SH-SY5Y (cell line): ENCODE measurements at regions not wholly inside any gene's neighbourhood (a gene's known extent, or its start where the extent isn't known, plus 50 kb on each side); places are given as distances from the start of the nearest gene placed in this dataset.

Experiments used
- GATA2 ChIP-seq: IDR thresholded peaks from 2 replicates; pipeline ENCODE4 v1.6.1; 2011; ENCODE audit warnings: mild to moderate bottlenecking, low read depth, low read length
- GATA3 ChIP-seq: IDR thresholded peaks from 2 replicates; pipeline ENCODE4 v1.6.1; 2011; ENCODE audit warnings: low read depth, mild to moderate bottlenecking, low read length, moderate library complexity

- no peak for TF ChIP-seq GATA2
- TF ChIP-seq GATA3: no peak
These were observed 128.9 kb downstream of the TMEM200A start for GRCh38 chr6:130494729-130495128.

GRCh38 chr6:130500693-130501092, 134.9 kb downstream of the TMEM200A start:
- TF ChIP-seq GATA3 (no peak), GATA2 (no peak)

- TF ChIP-seq GATA2: no peak
- TF ChIP-seq GATA3: no peak
These were observed 137.3 kb downstream of the TMEM200A start for GRCh38 chr6:130503146-130503545.

- TF ChIP-seq GATA3 (no peak), GATA2 (no peak)
These were observed 140.2 kb downstream of the TMEM200A start for GRCh38 chr6:130505808-130506598.

GRCh38 chr6:130507666-130508028, 141.8 kb downstream of the TMEM200A start:
- TF ChIP-seq GATA3 (no peak), GATA2 (no peak)

GRCh38 chr6:130513770-130514169, 148.0 kb downstream of the TMEM200A start:
- TF ChIP-seq GATA3 (no peak), GATA2 (no peak)

- TF ChIP-seq GATA3 (no peak), GATA2 (no peak)
These were observed 148.9 kb downstream of the TMEM200A start for GRCh38 chr6:130514712-130515111.

- TF ChIP-seq GATA2 (no peak), GATA3 (no peak)
These were observed 149.5 kb downstream of the TMEM200A start for GRCh38 chr6:130515306-130515705.

- TF ChIP-seq GATA3 (no peak), GATA2 (no peak)
These were observed 150.8 kb downstream of the TMEM200A start for GRCh38 chr6:130516604-130517003.

GRCh38 chr6:130517444-130517931, 151.7 kb downstream of the TMEM200A start:
- TF ChIP-seq GATA2: no peak
- no peak for TF ChIP-seq GATA3

- TF ChIP-seq GATA3 (no peak), GATA2 (no peak)
These were observed 152.8 kb downstream of the TMEM200A start for GRCh38 chr6:130518588-130518987.

GRCh38 chr6:130520221-130520620, 154.4 kb downstream of the TMEM200A start:
- TF ChIP-seq GATA2 (no peak), GATA3 (no peak)

GRCh38 chr6:130520801-130521200, 155.0 kb downstream of the TMEM200A start:
- TF ChIP-seq GATA2: no peak
- no peak for TF ChIP-seq GATA3

GRCh38 chr6:130524552-130524951, 158.7 kb downstream of the TMEM200A start:
- TF ChIP-seq GATA3: no peak
- no peak for TF ChIP-seq GATA2

GRCh38 chr6:130525408-130525807, 159.6 kb downstream of the TMEM200A start:
- TF ChIP-seq GATA3: no peak
- TF ChIP-seq GATA2: no peak
